ENCODE measurements at regions not wholly inside any gene's neighbourhood (a gene's known extent, or its start where the extent isn't known, plus 50 kb on each side); places are given as distances from the start of the nearest gene placed in this dataset.
"Not testable (repeated sequence)": the region's sequence is repeated elsewhere in the genome, so short reads cannot be mapped to it uniquely, and the experiment has no call there.

- H3K4me3 ChIP-seq (ENCODE audit: low read depth, low read length), result no peak overlapping the region
- DNase-seq (ENCODE audit: low read depth), result no peak
- no peak for TF ChIP-seq CTCF (IDR thresholded peaks at IDR 0.05; ENCODE audit: low read depth, low read length, missing control alignments)
Observed at GRCh38 chr9:15073620-15074019, 163.4 kb upstream of the FREM1 start.

- DNase-seq (ENCODE audit: low read depth), result no peak
- H3K4me3 ChIP-seq (ENCODE audit: low read depth, low read length), result no peak overlapping the region
- no peak for TF ChIP-seq CTCF (IDR thresholded peaks at IDR 0.05; ENCODE audit: low read depth, low read length, missing control alignments)
Observed at GRCh38 chr9:15070716-15071115, 160.5 kb upstream of the FREM1 start.

- TF ChIP-seq CTCF (IDR thresholded peaks at IDR 0.05; ENCODE audit: low read depth, low read length, missing control alignments), result no peak
Observed at GRCh38 chr9:15069106-15069505, 158.9 kb upstream of the FREM1 start.

GRCh38 chr9:15068261-15068660 is 158.0 kb upstream of the FREM1 start:
- DNase-seq (ENCODE audit: low read depth), result no peak
- no peak for TF ChIP-seq CTCF (IDR thresholded peaks at IDR 0.05; ENCODE audit: low read depth, low read length, missing control alignments)
- no peak overlapping the region for H3K4me3 ChIP-seq (ENCODE audit: low read depth, low read length)

More at GRCh38 chr9:15069106-15069505, 158.9 kb upstream of the FREM1 start:
- DNase-seq (ENCODE audit: low read depth), result no peak
- H3K4me3 ChIP-seq (ENCODE audit: low read depth, low read length), result no peak overlapping the region

- H3K4me3 ChIP-seq (ENCODE audit: low read depth, low read length), result no peak overlapping the region
- no peak for TF ChIP-seq CTCF (IDR thresholded peaks at IDR 0.05; ENCODE audit: low read depth, low read length, missing control alignments)
- no peak for DNase-seq (ENCODE audit: low read depth)
Observed at GRCh38 chr9:15059003-15059402, 148.8 kb upstream of the FREM1 start.

GRCh38 chr9:15058236-15058635 is 148.0 kb upstream of the FREM1 start:
- TF ChIP-seq CTCF (IDR thresholded peaks at IDR 0.05; ENCODE audit: low read depth, low read length, missing control alignments), result no peak
- H3K4me3 ChIP-seq (ENCODE audit: low read depth, low read length), result no peak overlapping the region
- no peak for DNase-seq (ENCODE audit: low read depth)

GRCh38 chr9:15055284-15055683 is 145.1 kb upstream of the FREM1 start:
- DNase-seq (ENCODE audit: low read depth); H3K4me3 ChIP-seq (ENCODE audit: low read depth, low read length): not testable (repeated sequence)

- H3K4me3 ChIP-seq (ENCODE audit: low read depth, low read length), result no peak overlapping the region
- no peak for TF ChIP-seq CTCF (IDR thresholded peaks at IDR 0.05; ENCODE audit: low read depth, low read length, missing control alignments)
- no peak for DNase-seq (ENCODE audit: low read depth)
Observed at GRCh38 chr9:15048772-15049171, 138.5 kb upstream of the FREM1 start.
